HCT116 (cell line): ENCODE measurements at regions not wholly inside any gene's neighbourhood (a gene's known extent, or its start where the extent isn't known, plus 50 kb on each side); places are given as distances from the start of the nearest gene placed in this dataset.

Experiments used
- ATAC-seq: fragments of 200-7000 bp; cut with Tn5 transposase; 2 replicates; pipeline ENCODE4 v1.9.1; 2020; ENCODE audit warnings: mild to moderate bottlenecking, moderate library complexity
- BruUV-seq: library from RNA; stranded (reverse); fragments of 400-500 nt; replicated peaks from 2 replicates; lab custom pipeline; 2021; lab: Mats Ljungman, UMichigan
- CTCF ChIA-PET: fragments of 300-600 bp; sonication (Branson Sonifier 250); formaldehyde crosslinking; loops from one replicate; lab custom pipeline; 2021; ENCODE audit warnings: antibody characterized with exemption; lab: Charles Lee
- POLR2A ChIA-PET: fragments of 300-600, 350-600 bp; sonication (Branson Sonifier 250); formaldehyde crosslinking; loops from one replicate; lab custom pipeline; 2021; ENCODE audit warnings: antibody characterized with exemption; lab: Charles Lee
- RAD21 ChIA-PET, 2 experiments: fragments of 300-600 bp; sonication (Branson Sonifier 250); formaldehyde crosslinking; loops; one replicate each; lab custom pipeline; 2023; ENCODE audit warnings: low total read pairs in 2 of 2; ENCODE audit not compliant: uncharacterized antibody in 2 of 2, unreplicated experiment in 2 of 2, low non-redundant PET in 1 of 2; lab: Charles Lee
- DNase-seq: peaks from one replicate; pipeline ENCODE4 v3.0.0-alpha.2; 2010; ENCODE audit warnings: low read depth, low spot score
- H2AFZ ChIP-seq: fragments of 200-600 bp; shearing (Covaris generic), sonication (generic); 2 replicates; pipeline ENCODE4 v1.6.1; 2017; ENCODE audit warnings: low read depth, mixed run types, mixed read lengths, antibody characterized with exemption, low read length; ENCODE audit not compliant: poor library complexity, severe bottlenecking
- H3K27ac ChIP-seq: 2 replicates; pipeline ENCODE4 v1.5.1; 2012; ENCODE audit warnings: low read depth, low read length
- H3K27me3 ChIP-seq: fragments of 200-600 bp; sonication (generic); 2 replicates; pipeline ENCODE4 v1.6.1; 2016; ENCODE audit warnings: mixed run types, low read length, mixed read lengths; ENCODE audit not compliant: insufficient read depth
- H3K36me3 ChIP-seq, 2 experiments: fragments of 200-500 bp in 1 of 2; fragments of 200-600 bp in 1 of 2; sonication (Bioruptor generic) in 1 of 2; sonication (generic) in 1 of 2; 2 replicates each; pipeline versions ENCODE4 v1.5.1 to v1.6.1; 2014 to 2016; ENCODE audit warnings: low read length in 2 of 2, inconsistent platforms in 1 of 2, mixed read lengths in 1 of 2, mixed run types in 1 of 2; ENCODE audit not compliant: insufficient read depth in 2 of 2, control insufficient read depth in 1 of 2
- H3K4me1 ChIP-seq, 2 experiments: fragments of 200-600 bp in 1 of 2; sonication (generic) in 1 of 2; 2 replicates each; pipeline versions ENCODE4 v1.5.1 to v1.6.1; 2012 to 2017; ENCODE audit warnings: low read length in 2 of 2, inconsistent platforms in 1 of 2, mild to moderate bottlenecking in 1 of 2, mixed read lengths in 1 of 2, mixed run types in 1 of 2, moderate library complexity in 1 of 2; ENCODE audit not compliant: insufficient read depth in 2 of 2, control insufficient read depth in 1 of 2
- H3K4me2 ChIP-seq: fragments of 200-600 bp; sonication (generic); 2 replicates; pipeline ENCODE4 v1.6.1; 2017; ENCODE audit warnings: mixed run types, low read length, mixed read lengths
- H3K4me3 ChIP-seq, 2 experiments: fragments of 200-600 bp in 1 of 2; sonication (generic) in 1 of 2; replicated peaks in 1 of 2; 2 replicates each; pipeline ENCODE4 v1.5.1; 2011 to 2016; ENCODE audit warnings: low read length in 2 of 2, control low read depth in 1 of 2, low read depth in 1 of 2, mild to moderate bottlenecking in 1 of 2, mixed read lengths in 1 of 2, mixed run types in 1 of 2
- H3K79me2 ChIP-seq: fragments of 200-600 bp; sonication (generic); 2 replicates; pipeline ENCODE4 v1.6.1; 2017; ENCODE audit warnings: mild to moderate bottlenecking, mixed run types, low read length, moderate library complexity, mixed read lengths; ENCODE audit not compliant: insufficient read depth
- H3K9ac ChIP-seq: fragments of 200-600 bp; sonication (generic); 2 replicates; pipeline ENCODE4 v1.6.1; 2016; ENCODE audit warnings: low read length, mixed read lengths
- H3K9me2 ChIP-seq: fragments of 200-600 bp; sonication (generic), shearing (Covaris generic); 2 replicates; pipeline ENCODE4 v1.6.1; 2017; ENCODE audit warnings: mixed run types, mild to moderate bottlenecking, moderate library complexity; ENCODE audit not compliant: insufficient read depth
- H3K9me3 ChIP-seq, 2 experiments: fragments of 200-500 bp in 1 of 2; fragments of 200-600 bp in 1 of 2; sonication (Bioruptor generic) in 1 of 2; sonication (generic) in 1 of 2; 2 replicates each; pipeline ENCODE4 v1.6.1; 2014 to 2017; ENCODE audit warnings: low read length in 2 of 2, mixed read lengths in 2 of 2, inconsistent platforms in 1 of 2, low read depth in 1 of 2, mild to moderate bottlenecking in 1 of 2, mixed run types in 1 of 2, moderate library complexity in 1 of 2; ENCODE audit not compliant: control insufficient read depth in 1 of 2, insufficient read depth in 1 of 2
- H4K20me1 ChIP-seq: fragments of 200-600 bp; sonication (generic), shearing (Covaris generic); 2 replicates; pipeline ENCODE4 v1.6.1; 2017; ENCODE audit warnings: mixed run types, mild to moderate bottlenecking, moderate library complexity; ENCODE audit not compliant: insufficient read depth
- CEBPB ChIP-seq: IDR thresholded peaks from 2 replicates; pipeline ENCODE4 v1.6.1; 2012; ENCODE audit warnings: low read depth
- CTCF ChIP-seq, 3 experiments: fragments of 200-600 bp in 1 of 3; sonication (generic) in 1 of 3; IDR thresholded peaks in 2 of 3; conservative IDR thresholded peaks in 1 of 3; 2 replicates each; pipeline ENCODE4 v1.5.1; 2012 to 2017; ENCODE audit warnings: low read depth in 2 of 3, low read length in 2 of 3, antibody characterized with exemption in 1 of 3, borderline replicate concordance in 1 of 3, control low read depth in 1 of 3, mild to moderate bottlenecking in 1 of 3, mixed read lengths in 1 of 3, mixed run types in 1 of 3, moderate library complexity in 1 of 3; ENCODE audit not compliant: insufficient read depth in 1 of 3
- EGR1 ChIP-seq: IDR thresholded peaks from 2 replicates; pipeline ENCODE4 v1.6.1; 2012; ENCODE audit warnings: low read depth
- EZH2phosphoT487 ChIP-seq: fragments of 200-600 bp; IDR thresholded peaks from 2 replicates; pipeline ENCODE4 v1.6.1; 2018; ENCODE audit warnings: antibody characterized with exemption, borderline replicate concordance
- FOSL1 ChIP-seq: IDR thresholded peaks from 2 replicates; pipeline ENCODE4 v1.6.1; 2012; ENCODE audit warnings: low read depth
- MAX ChIP-seq: IDR thresholded peaks from 2 replicates; pipeline ENCODE4 v1.6.1; 2012
- POLR2A ChIP-seq: IDR thresholded peaks from 2 replicates; pipeline ENCODE4 v1.7.0; 2011; ENCODE audit warnings: borderline replicate concordance; ENCODE audit not compliant: insufficient read depth, insufficient read length; ENCODE audit errors: extremely low read depth
- POLR2AphosphoS5 ChIP-seq: IDR thresholded peaks from 2 replicates; pipeline ENCODE4 v1.6.1; 2011; ENCODE audit warnings: mild to moderate bottlenecking, low read depth, low read length, moderate library complexity
- REST ChIP-seq: IDR thresholded peaks from 2 replicates; pipeline ENCODE4 v1.6.1; 2012; ENCODE audit warnings: low read depth
- SIN3A ChIP-seq: IDR thresholded peaks from 2 replicates; pipeline ENCODE4 v1.6.1; 2012; ENCODE audit warnings: low read depth
- SP1 ChIP-seq: IDR thresholded peaks from 2 replicates; pipeline ENCODE4 v1.6.1; 2012; ENCODE audit warnings: low read depth
- SRF ChIP-seq: IDR thresholded peaks from 2 replicates; pipeline ENCODE4 v1.6.1; 2012; ENCODE audit warnings: low read depth
- YY1 ChIP-seq: IDR thresholded peaks from 2 replicates; pipeline ENCODE4 v1.6.1; 2011; ENCODE audit warnings: low read length, low read depth, moderate library complexity, mild to moderate bottlenecking; ENCODE audit not compliant: insufficient replicate concordance; ENCODE audit errors: extremely low read depth
- ZBTB33 ChIP-seq: IDR thresholded peaks from 2 replicates; pipeline ENCODE4 v1.6.1; 2011; ENCODE audit warnings: mild to moderate bottlenecking, low read length, moderate library complexity; ENCODE audit not compliant: insufficient replicate concordance; ENCODE audit errors: extremely low read depth
- ZNF274 ChIP-seq: fragments of 200-500 bp; sonication (Bioruptor generic); IDR thresholded peaks from 2 replicates; pipeline ENCODE4 v1.6.1; 2014; ENCODE audit warnings: mild to moderate bottlenecking, low read depth, low read length, inconsistent platforms
- intact Hi-C: fragments of 100-400 bp; cut with micrococcal nuclease; formaldehyde crosslinking; loops from 2 replicates; pipeline ENCODE4 v1.10.0; 2022

GRCh38 chr2:103183061-103183460 is 421.2 kb downstream of the TMEM182 start:
- intact Hi-C loops, result no loop called here
- Histone ChIP-seq H3K4me2 (no peak overlapping the region), H3K27me3 (no peaks in the 10 kb centered on the region), H2AFZ (no peak overlapping the region), H3K9me3 (peaks cover 0 to under 1% of the 10 kb centered on the region in 2 experiments; a peak in 2 of 4 replicates), H3K36me3 (no peaks in the 10 kb centered on the region), H3K9me2 (no peaks in the 10 kb centered on the region), H4K20me1 (no peaks in the 10 kb centered on the region), H3K79me2 (no peaks in the 10 kb centered on the region), H3K27ac (no peak overlapping the region), H3K9ac (no peak overlapping the region), H3K4me3 (no peak overlapping the region), H3K4me1 (no peaks in the 10 kb centered on the region)
- no peak for ATAC-seq
- no peak for DNase-seq
- ChIA-PET CTCF (no interaction called here), RAD21 (no interaction called here), POLR2A (no interaction called here)
- BruUV-seq, result no TSS peak
- no peak; a peak in 1 of 6 replicates for TF ChIP-seq CTCF (IDR thresholded peaks at IDR 0.05 in 2 of 3, conservative IDR thresholded peaks at IDR 0.05 in 1 of 3; ENCODE audit: borderline replicate concordance in 1 of 3, insufficient read depth in 1 of 3, low read depth in 2 of 3, low read length in 2 of 3)
- TF ChIP-seq POLR2A, result no peak
- no peak for TF ChIP-seq POLR2AphosphoS5
- no peak for TF ChIP-seq MAX
- TF ChIP-seq FOSL1, result no peak
- no peak for TF ChIP-seq YY1
- no peak for TF ChIP-seq REST
- no peak for TF ChIP-seq EZH2phosphoT487
- no peak for TF ChIP-seq SRF
- no peak for TF ChIP-seq SP1
- TF ChIP-seq CEBPB, result no peak
- TF ChIP-seq ZBTB33, result no peak
- TF ChIP-seq SIN3A, result no peak
- TF ChIP-seq EGR1, result no peak
- TF ChIP-seq ZNF274, result no peak
